GM19395 (cell line): ENCODE measurements at regions not wholly inside any gene's neighbourhood (a gene's known extent, or its start where the extent isn't known, plus 50 kb on each side); places are given as distances from the start of the nearest gene placed in this dataset.

Source experiments
- ATAC-seq: cut with Tn5 transposase; IDR thresholded peaks from one replicate; pipeline ENCODE4 v1.9.1; 2021; ENCODE audit warnings: mild to moderate bottlenecking, moderate library complexity; ENCODE audit not compliant: unreplicated experiment

- ATAC-seq, result no peak
Measured at GRCh38 chr2:120968307-120969015, 232.8 kb downstream of the GLI2 start.

GRCh38 chr2:120969613-120970355 is 234.1 kb downstream of the GLI2 start:
- no peak for ATAC-seq

GRCh38 chr2:120971866-120972265 is 236.2 kb downstream of the GLI2 start:
- no peak for ATAC-seq

- ATAC-seq, result no peak
Measured at GRCh38 chr2:120972286-120972685, 236.6 kb downstream of the GLI2 start.

- ATAC-seq, result no peak
Measured at GRCh38 chr2:120973196-120973595, 237.5 kb downstream of the GLI2 start.

- ATAC-seq, result no peak
Measured at GRCh38 chr2:120974950-120975349, 239.3 kb downstream of the GLI2 start.

- ATAC-seq, result no peak
Measured at GRCh38 chr2:120976501-120977307, 241.0 kb downstream of the GLI2 start.

GRCh38 chr2:120977582-120978358 is 242.1 kb downstream of the GLI2 start:
- no peak for ATAC-seq

GRCh38 chr2:120978359-120979050 is 242.8 kb downstream of the GLI2 start:
- ATAC-seq, result no peak

GRCh38 chr2:120979398-120979797 is 243.7 kb downstream of the GLI2 start:
- ATAC-seq, result no peak

GRCh38 chr2:120979921-120980320 is 244.3 kb downstream of the GLI2 start:
- no peak for ATAC-seq

- no peak for ATAC-seq
Measured at GRCh38 chr2:120981443-120981842, 245.8 kb downstream of the GLI2 start.

GRCh38 chr2:120982598-120982997 is 246.9 kb downstream of the GLI2 start:
- ATAC-seq, result no peak

GRCh38 chr2:120983344-120983743 is 247.7 kb downstream of the GLI2 start:
- no peak for ATAC-seq

GRCh38 chr2:120984046-120984445 is 248.4 kb downstream of the GLI2 start:
- no peak for ATAC-seq

- ATAC-seq, result no peak
Measured at GRCh38 chr2:120984452-120985173, 248.9 kb downstream of the GLI2 start.

- ATAC-seq, result no peak
Measured at GRCh38 chr2:120985174-120985996, 249.7 kb downstream of the GLI2 start.

GRCh38 chr2:120985997-120986651 is 250.5 kb downstream of the GLI2 start:
- no peak for ATAC-seq
